Left hindlimb (tissue), 1 donor: ENCODE measurements at regions not wholly inside any gene's neighbourhood (a gene's known extent, or its start where the extent isn't known, plus 50 kb on each side); places are given as distances from the start of the nearest gene placed in this dataset.

Experiments used
- DNase-seq: peaks from one replicate; pipeline ENCODE4 v3.0.0-alpha.2; 2018

DNA sequence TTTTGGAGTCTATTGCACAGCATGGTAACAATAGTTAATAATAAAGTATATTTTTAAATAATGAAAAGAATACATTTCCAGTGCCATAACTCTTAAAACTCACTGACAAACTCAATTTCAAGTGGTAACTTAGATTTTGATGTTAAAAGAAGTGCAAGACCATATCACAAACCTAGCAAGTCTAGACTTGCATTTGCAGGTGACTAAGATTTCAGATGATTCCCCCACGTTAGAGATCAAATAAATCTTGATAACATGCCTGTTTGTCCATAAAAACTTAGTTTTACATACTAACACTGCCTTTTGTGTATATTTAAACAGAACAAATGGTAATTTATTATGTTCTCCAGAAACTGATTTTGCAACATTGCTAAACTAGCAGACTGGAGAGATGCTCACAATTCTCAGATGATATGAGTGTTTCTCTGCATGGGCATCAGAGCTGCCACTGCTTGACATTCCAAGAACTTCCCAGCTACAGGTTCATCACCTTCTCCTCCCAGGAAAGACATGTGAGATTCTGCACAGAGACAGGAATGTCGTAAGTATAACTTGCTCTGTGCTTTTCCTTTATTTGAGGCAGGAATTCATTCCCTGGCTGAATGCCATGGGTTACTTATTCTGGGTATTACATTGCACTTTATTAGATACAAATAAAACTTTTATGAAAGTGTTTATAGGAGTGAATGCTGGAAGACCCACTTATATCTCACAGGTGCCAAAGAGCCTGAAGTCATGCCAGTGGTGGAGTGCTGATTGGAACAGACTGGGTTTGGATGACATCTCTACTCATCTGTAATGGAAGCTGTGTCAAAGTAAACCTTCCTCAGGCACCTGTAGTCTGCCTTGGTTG is 160.2 kb upstream of the FOXA2 start:
- no peak for DNase-seq

- no peak for DNase-seq
Measured at GRCh38 chr20:22745194-22745500, 160.8 kb upstream of the FOXA2 start.

- DNase-seq: no peak
Measured at GRCh38 chr20:22746957-22747356, 162.6 kb upstream of the FOXA2 start.

DNA sequence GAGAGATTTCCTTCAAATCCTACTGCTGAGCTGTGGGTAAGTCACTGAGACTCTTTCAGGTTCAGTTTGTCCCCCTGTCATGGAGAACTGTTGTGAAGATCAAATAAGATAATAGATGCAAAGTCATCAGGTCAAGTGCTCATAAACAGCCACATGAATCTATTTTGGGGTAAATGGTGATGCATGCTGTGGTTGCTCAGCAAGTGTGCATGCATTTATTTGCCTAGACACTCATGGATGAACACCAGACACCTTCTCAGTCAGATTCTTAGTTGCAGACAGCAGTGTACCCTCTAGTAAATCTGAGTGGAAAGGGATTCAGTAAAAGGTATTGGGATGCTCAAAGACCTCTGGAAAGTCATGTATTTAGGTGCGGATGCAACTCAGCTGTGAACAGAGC is 168.0 kb upstream of the FOXA2 start:
- no peak for DNase-seq

DNA sequence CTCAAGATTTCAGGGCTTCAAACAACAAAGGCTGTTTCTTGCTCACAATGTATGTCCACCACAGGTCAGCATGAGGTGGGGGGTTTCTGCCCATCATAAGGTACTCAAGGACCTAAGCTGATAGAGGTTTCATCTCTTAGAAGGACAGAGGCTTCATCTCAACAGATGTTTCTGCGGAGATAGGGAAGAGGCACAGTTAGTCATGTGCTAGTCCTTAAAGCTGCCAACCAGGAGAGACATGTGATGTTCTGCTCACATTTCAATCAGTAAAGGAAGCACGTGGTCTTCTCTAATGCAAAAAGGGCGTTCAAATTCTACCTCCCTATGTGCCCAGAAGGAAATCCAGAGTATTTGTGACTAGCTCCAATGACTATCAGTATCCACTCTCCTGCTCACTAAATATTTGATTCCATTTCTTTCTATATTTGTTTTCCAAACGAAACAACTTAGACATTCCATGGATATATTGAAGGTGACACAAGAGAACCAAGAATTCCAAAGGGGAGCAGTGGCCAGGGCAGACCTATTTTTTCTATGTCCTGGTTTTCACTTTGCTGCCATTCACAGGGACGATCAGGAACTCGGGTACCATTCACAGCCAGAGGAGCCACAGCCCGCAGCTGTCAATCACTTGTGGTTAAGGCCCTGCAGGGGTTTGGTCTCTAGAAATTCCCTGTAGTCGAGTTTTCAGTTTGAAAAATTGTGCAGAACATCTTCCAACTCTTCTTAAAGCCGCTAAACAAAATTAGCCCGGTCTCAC is 173.2 kb upstream of the FOXA2 start:
- DNase-seq: no peak

DNA sequence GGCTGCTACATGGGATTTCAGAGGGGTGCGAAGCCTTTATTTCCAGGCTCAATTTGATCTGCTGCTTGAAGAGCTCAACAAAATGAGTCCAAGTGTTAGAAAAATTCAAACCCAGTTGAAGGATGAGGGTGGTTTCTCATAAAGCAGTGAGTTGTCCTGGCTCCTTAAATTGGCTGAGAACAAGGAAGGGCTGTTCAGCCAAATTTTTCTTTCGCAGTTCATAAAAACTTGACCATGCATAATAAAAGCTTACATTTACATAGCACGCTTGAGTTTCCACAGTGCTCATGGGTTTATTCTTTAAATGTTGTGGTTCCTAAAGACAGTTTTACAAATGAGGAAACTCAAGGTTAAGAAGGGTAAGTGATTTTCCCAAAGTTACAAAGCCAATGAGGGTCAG is 174.4 kb upstream of the FOXA2 start:
- DNase-seq: no peak

DNA sequence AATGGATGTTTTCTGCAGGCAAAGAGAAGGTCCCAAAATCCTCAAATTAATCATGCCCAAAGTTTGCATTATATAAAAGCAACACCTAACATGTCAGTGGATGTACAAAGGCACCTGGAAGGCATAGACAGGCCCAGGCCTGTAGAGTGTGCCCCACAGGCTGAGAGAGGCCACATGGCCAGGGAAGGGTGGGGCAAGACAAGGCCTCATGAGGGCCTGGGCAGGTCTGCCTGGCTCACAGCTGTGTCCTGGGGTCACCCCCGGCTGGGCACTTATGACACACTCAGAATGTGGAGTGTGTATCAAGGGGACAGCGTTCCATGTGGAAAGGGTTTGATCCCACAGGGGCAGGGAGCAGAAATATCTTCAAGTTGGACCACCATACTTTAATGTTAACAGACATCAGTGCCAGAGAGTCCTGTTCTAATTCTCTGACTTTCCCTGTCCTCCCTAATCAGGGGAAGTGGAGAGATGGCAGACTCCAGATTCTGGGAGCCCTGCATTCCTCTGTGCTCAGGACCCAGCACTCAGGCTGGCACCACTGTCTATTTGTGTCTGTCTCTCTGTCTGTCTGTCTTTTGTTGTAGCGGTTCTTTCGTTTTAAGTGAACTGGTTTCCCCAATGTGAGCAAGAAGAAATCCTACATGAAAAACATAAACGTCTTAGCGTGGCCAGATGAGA is 178.3 kb upstream of the FOXA2 start:
- no peak for DNase-seq

- no peak for DNase-seq
Measured at GRCh38 chr20:22763257-22763906, 179.0 kb upstream of the FOXA2 start.

- DNase-seq: no peak
Measured at GRCh38 chr20:22768266-22769178, 184.2 kb upstream of the FOXA2 start.

- no peak for DNase-seq
Measured at GRCh38 chr20:22770241-22770800, 185.9 kb upstream of the FOXA2 start.

- no peak for DNase-seq
Measured at GRCh38 chr20:22771706-22772105, 187.3 kb upstream of the FOXA2 start.

DNA sequence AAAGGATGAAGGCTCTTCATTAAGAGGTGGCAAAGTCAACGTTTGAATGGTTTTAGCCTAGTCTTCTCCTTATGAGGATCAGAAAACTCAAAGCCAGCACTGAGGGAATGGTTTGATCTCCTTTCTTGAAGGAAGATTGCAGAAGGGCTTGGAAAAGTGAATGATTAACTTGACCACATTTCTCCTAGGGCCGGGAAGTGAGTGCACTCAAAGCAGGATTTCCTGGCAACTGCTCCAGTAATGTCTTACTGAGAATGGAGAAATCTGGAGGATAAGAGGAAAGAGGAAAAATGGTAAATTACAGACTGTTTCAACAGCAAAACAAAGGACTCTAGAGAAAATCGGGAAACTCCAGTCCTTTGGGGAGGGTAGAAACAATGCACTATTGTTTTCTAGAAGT is 189.0 kb upstream of the FOXA2 start:
- DNase-seq: no peak

DNA sequence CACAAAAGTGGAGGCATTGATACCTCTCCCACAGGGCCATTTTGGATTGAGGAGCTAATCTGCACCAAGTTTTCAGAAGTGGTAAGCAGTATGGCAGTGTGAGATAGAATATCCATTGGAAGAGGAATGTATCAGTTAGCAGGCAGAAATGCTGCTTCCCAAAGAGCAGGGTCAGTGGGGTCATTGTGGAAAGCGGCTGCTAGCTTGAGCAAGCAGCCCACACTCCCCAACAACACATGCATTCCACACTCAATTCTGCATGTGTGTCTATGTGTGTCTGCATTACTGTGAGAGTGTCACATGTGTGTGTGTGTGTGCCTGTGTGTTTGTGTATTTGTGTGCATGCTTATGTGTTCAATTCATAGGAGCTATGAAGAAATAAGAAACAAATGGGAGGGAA is 190.9 kb upstream of the FOXA2 start:
- no peak for DNase-seq

- DNase-seq: no peak
Measured at GRCh38 chr20:22775671-22776139, 191.3 kb upstream of the FOXA2 start.

DNA sequence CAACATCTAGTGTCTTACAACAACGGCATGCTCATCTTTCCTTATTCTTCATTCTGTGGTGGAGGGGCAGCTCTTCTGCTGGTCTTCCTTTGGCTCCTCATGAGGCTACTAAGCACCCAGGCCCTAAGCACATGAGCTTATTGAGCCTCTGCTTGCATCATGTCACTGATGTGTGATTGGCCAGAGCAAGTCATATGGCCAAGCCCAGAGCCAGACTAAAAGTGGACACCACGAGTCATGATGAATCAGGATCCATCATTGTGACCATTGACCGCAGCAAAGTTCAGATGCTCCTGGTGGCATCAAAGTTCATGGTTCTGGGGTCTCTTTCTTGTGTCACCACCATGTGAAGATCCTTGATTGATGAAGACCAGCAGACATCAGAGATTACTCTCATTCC is 192.0 kb upstream of the FOXA2 start:
- DNase-seq: no peak

DNA sequence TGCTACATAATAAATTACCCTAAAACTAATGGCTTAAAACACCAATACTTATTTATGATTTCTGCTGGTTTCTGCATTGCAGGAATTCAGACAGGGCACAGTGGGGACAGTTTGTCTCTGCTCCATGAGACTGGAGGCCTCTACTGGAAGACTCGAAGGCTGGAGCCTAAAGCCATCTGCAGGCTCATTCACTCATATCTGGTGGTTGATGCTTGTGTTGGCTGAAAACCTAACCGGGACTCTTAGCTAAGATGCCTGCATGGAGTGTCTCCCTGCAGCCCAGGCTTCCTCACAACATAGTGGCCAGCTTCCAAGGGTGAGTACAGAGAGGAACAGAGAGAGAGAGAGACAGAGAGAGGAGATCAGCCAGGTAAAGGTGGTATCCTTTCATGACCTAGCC is 195.5 kb upstream of the FOXA2 start:
- no peak for DNase-seq

GRCh38 chr20:22781869-22782268 is 197.5 kb upstream of the FOXA2 start:
- no peak for DNase-seq

- DNase-seq: no peak
Measured at GRCh38 chr20:22789676-22790075, 205.3 kb upstream of the FOXA2 start.

DNA sequence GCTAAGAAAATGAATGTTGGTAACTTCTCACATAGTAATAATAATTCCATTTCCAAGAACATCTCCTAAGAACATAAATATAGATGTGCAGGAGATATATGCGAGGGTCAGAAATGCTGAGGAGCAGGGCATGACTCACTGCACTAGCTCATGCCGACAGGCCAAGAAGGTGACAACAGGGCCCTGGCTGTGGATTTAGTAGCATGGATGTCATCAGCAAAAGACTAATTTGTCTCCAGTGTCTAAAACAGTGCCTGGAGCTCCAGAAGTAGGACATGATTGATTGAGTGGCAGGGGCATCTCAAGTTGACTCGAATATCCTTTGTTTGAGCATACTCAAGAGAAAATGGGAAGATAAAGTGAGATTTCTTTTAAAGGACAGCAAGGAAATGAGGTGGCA is 207.0 kb upstream of the FOXA2 start:
- no peak for DNase-seq

- no peak for DNase-seq
Measured at GRCh38 chr20:22791877-22792525, 207.6 kb upstream of the FOXA2 start.

- no peak for DNase-seq
Measured at GRCh38 chr20:22794200-22794599, 209.8 kb upstream of the FOXA2 start.
